AG04449 (cell line): ENCODE measurements at regions not wholly inside any gene's neighbourhood (a gene's known extent, or its start where the extent isn't known, plus 50 kb on each side); places are given as distances from the start of the nearest gene placed in this dataset.

Experiments
- CTCF ChIA-PET: fragments of 350-600 bp; formaldehyde crosslinking; extraction: SDS; loops from one replicate; lab custom pipeline; 2021; ENCODE audit warnings: antibody characterized with exemption; lab: Yijun Ruan, JAX
- POLR2A ChIA-PET: fragments of 400-600, 350-600 bp; formaldehyde crosslinking; extraction: SDS; loops from one replicate; lab custom pipeline; 2020; ENCODE audit warnings: antibody characterized with exemption, inconsistent platforms; lab: Yijun Ruan, JAX
- DNase-seq: peaks from one replicate; pipeline ENCODE4 v3.0.0-alpha.2; 2010; ENCODE audit warnings: low read depth, low spot score
- H3K4me3 ChIP-seq: 2 replicates; pipeline ENCODE4 v1.5.1; 2011; ENCODE audit warnings: low read depth, mild to moderate bottlenecking, control low read depth, low read length
- TF ChIP-seq, protein P1 (sequence below): IDR thresholded peaks from one replicate; pipeline ENCODE4 v1.5.1; 2011; ENCODE audit warnings: mild to moderate bottlenecking, moderate library complexity, low read length, control low read depth, inconsistent platforms; ENCODE audit not compliant: insufficient read depth; ENCODE audit errors: missing control alignments

DNA sequence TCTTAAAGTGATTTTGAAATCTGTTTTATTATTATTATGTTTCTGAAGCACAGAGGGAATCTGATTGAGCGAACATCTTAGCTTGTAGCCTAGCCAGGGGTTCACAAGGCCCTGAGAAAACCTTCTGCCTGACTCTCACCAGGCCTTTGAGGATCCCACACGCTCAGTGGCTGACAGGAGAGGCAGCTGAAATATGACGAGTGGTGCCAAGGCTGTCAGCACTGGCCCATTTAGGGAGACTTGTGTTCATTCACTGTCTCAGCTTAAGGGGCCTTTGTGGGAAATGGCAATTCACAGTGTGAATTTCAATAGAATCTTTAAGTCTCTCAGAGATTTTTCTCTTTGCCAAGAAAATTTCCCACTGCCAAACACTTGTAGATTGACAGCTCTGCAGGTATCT is 770.9 kb downstream of the TUSC7 start:
- TF ChIP-seq, protein P1, sequence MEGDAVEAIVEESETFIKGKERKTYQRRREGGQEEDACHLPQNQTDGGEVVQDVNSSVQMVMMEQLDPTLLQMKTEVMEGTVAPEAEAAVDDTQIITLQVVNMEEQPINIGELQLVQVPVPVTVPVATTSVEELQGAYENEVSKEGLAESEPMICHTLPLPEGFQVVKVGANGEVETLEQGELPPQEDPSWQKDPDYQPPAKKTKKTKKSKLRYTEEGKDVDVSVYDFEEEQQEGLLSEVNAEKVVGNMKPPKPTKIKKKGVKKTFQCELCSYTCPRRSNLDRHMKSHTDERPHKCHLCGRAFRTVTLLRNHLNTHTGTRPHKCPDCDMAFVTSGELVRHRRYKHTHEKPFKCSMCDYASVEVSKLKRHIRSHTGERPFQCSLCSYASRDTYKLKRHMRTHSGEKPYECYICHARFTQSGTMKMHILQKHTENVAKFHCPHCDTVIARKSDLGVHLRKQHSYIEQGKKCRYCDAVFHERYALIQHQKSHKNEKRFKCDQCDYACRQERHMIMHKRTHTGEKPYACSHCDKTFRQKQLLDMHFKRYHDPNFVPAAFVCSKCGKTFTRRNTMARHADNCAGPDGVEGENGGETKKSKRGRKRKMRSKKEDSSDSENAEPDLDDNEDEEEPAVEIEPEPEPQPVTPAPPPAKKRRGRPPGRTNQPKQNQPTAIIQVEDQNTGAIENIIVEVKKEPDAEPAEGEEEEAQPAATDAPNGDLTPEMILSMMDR, result no peak
- no peak overlapping the region for H3K4me3 ChIP-seq
- ChIA-PET POLR2A (no interaction called here), CTCF (no interaction called here)
- no peak for DNase-seq

DNA sequence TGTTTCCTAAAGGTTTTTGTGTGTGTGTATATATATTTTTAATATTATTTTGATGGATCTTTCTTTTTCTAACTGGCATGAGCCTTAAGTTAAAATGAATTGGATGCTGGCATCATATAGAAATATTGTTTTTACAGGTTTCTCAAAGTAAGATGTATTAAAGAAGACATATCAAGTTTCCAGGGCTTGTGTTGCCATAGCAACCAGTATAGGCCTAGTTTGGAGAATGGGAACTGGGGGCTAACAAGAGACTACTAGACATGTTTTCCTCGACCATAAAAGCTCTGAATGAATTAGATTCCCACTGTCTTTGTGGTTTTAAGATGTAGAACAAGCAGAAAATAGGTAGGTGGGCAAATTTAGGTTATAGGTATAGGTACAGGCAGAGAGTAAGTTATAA is 771.4 kb downstream of the TUSC7 start:
- ChIA-PET CTCF (no interaction called here), POLR2A (no interaction called here)
- no peak for DNase-seq
- no peak overlapping the region for H3K4me3 ChIP-seq
- TF ChIP-seq, protein P1, result no peak

DNA sequence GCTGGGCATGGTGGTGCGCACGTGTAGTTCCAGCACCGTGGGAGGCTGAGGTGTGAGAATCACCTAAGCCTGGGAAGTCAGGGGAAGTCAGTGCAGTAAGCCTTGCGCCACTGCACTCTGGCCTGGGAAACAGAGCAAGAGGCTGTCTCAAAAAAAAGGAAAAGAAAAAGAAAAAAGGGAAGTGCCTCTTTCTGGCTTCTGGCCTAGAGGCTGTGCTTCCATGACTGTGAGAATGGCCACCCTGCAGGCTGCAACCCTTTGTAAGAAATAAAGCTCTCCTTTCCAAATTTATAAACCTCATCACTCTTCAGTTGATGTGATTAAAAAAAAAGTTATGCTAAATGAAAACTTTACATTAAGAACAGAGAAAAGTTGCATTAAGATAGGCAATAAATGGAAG is 774.3 kb downstream of the TUSC7 start:
- TF ChIP-seq, protein P1, result no peak
- CTCF ChIA-PET, result interaction anchor here (1.1 kb wide), 1 partner anchor 11 kb away, joined by 3 read pairs; no protein-coding TSS in a partner anchor
- POLR2A ChIA-PET, result no interaction called here
- no peak for DNase-seq
- no peak overlapping the region for H3K4me3 ChIP-seq

DNA sequence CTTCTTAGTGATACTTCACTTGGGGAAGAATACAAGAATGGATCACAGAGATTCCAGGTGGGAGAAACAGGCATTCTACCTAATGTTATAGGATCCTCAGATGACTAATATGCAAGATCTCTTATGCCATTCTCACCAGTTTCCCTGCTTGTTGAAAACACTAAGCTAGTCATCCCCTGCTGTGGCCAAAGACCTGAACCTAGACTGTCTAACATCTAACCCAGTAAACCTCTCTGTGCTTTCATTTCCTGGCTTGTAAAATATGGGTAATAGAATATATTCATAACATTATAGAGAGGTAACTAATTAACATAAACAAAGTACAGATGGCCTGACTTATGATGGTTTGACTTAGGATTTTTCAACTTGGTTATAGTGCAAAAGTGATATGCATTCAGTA is 776.3 kb downstream of the TUSC7 start:
- ChIA-PET POLR2A (no interaction called here), CTCF (no interaction called here)
- no peak for DNase-seq
- TF ChIP-seq, protein P1, result no peak
- H3K4me3 ChIP-seq, result no peak overlapping the region

DNA sequence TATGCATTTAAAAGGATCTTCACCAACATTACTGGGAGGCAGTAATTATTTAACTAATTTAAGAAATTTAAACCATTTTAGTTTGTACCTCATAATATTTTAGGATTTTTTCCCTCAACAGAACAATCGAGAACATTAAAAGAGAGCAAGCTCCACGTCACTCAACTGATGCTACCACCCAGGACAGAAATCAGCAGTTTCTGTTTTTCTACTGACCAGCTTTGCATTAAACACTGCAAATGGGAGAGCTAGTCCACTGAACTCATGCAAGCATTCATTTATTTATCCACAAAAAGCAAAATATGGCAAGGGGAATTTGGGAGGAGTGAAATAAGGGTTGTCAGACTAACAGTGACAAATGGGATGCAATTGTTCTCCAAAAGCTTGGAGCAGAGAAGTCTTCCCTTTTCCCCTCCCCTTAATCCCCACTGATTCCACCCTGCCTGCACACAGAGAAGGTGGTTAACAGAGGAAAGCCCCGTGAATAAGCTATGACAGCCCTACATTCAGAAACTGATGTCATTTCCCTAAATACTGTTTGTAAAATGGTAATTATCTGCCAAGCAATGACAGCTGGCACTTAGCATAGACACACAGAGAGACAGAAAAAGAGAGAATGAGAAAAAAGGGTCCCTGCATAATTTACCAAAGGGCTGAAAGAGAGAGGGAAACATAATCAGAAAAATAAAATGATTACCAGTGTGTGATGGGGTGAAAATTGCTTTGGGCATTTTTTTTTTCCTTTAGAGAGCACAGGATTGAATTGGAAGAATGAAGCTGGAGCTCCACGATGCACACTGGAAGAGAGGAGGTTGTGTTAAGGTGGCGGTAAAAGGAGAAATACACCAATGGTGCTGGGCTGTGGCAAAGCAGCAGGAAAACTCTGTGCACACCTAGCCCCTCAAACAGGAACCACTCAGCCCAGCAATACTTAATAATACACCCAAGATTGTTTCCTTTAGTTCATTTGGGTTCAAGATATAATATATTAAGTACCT is 777.4 kb downstream of the TUSC7 start:
- POLR2A ChIA-PET, result no interaction called here
- TF ChIP-seq, protein P1, result no peak
- no peak for DNase-seq
- CTCF ChIA-PET, result interaction anchor here (0.7 kb wide), 1 partner anchor 13 kb away, joined by 4 read pairs; no protein-coding TSS in a partner anchor
- H3K4me3 ChIP-seq, result no peak overlapping the region

DNA sequence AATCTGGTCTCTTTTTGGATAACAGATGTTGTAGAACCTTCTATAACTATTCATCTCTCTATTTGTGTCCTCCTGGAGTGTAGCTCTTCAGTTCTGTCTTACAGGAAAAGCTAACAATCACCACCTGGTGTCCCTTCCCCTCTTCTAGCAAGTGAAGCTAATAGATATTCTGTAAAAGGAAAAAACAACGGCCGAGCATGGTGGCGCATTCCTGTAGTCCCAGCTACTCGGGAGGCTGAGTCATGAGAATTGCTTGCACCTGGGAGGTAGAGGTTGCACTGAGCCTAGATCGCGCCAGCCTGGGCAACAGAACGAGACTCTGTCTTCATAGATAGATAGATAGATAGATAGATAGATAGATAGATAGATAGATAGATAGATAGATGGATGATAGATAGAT is 779.4 kb downstream of the TUSC7 start:
- TF ChIP-seq, protein P1, result no peak
- ChIA-PET CTCF (no interaction called here), POLR2A (no interaction called here)
- DNase-seq, result no peak
- H3K4me3 ChIP-seq, result no peak overlapping the region
